ENCODE measurements at regions not wholly inside any gene's neighbourhood (a gene's known extent, or its start where the extent isn't known, plus 50 kb on each side); places are given as distances from the start of the nearest gene placed in this dataset.

DNA sequence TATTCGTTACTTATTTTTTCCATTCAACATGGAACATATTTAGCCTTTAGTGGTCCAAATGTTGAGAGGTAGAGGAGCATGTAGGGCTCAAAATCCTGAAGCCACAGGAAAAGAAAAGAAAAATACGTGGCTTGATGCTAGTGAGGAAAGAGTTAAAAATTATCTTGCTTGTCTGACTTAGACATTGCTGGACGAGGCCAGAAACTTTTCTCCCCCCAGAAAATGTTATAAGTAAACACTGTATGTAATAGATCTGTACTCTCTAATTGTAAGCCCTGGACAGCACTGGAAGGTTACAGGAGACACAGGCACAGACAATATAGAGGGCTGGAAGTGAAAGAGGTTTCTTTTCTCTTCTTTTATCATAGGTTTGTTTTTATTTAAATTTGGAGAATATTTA lies 165.6 kb downstream of the ZFP64 start:
- no peak for DNase-seq (ENCODE audit: low read depth)
- no peak overlapping the region for H3K4me3 ChIP-seq (ENCODE audit: low read depth, low read length)
- TF ChIP-seq, protein P1, sequence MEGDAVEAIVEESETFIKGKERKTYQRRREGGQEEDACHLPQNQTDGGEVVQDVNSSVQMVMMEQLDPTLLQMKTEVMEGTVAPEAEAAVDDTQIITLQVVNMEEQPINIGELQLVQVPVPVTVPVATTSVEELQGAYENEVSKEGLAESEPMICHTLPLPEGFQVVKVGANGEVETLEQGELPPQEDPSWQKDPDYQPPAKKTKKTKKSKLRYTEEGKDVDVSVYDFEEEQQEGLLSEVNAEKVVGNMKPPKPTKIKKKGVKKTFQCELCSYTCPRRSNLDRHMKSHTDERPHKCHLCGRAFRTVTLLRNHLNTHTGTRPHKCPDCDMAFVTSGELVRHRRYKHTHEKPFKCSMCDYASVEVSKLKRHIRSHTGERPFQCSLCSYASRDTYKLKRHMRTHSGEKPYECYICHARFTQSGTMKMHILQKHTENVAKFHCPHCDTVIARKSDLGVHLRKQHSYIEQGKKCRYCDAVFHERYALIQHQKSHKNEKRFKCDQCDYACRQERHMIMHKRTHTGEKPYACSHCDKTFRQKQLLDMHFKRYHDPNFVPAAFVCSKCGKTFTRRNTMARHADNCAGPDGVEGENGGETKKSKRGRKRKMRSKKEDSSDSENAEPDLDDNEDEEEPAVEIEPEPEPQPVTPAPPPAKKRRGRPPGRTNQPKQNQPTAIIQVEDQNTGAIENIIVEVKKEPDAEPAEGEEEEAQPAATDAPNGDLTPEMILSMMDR (IDR thresholded peaks at IDR 0.05; ENCODE audit: low read depth, low read length, missing control alignments) = no peak

DNA sequence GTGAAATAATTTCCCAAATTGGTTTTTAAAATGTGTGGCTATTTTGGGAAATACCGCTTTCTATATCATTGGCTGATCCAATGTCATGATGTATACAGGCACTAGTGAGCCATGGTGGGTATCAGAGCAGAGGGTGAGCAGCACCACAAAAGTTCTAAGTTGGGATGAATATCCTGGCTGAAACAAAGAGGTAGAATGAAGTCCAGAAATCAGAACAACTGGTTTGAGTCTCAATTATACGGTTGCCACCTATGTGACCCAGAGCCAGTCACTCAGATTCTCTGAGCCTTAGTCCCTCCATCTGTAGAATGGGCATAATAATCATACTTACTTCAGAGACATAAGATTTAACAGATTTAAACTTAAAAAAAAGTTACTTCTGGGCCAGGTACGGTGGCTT lies 172.3 kb downstream of the ZFP64 start:
- DNase-seq (ENCODE audit: low read depth) = no peak
- no peak overlapping the region for H3K4me3 ChIP-seq (ENCODE audit: low read depth, low read length)
- TF ChIP-seq, protein P1 (IDR thresholded peaks at IDR 0.05; ENCODE audit: low read depth, low read length, missing control alignments) = no peak

DNA sequence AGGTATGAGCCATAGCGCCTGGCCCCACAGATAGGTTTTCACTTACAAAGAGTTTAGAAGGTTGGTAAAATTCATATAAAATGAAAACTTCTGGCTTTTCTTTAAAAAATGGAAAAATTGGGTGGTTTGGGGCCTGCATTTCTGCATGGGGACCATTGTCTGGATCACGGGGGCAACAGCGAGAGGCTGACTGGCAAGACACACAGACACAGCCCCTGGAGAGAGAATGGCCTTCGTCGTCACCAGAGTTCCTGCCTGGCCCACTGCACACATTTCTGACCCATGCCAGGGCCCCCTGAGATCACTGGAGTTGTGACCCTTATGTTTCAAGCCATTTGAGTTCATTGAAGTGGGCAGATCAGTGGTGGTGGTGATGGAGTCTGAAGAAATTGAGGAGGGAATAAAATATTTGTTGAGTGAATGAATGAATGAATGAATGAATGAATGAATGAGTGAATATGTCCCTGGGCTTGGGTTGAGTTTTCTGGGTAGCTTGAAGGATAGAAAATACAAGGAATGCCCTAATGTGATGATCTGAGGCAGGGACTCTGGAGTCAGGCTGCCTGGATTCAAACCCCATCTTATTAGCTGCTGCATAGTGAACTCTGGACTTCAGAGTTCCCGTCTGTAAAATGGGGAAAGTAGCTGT lies 173.8 kb downstream of the ZFP64 start:
- TF ChIP-seq, protein P1 (IDR thresholded peaks at IDR 0.05; ENCODE audit: low read depth, low read length, missing control alignments) = no peak
- DNase-seq (ENCODE audit: low read depth) = no peak
- H3K4me3 ChIP-seq (ENCODE audit: low read depth, low read length) = no peak overlapping the region

DNA sequence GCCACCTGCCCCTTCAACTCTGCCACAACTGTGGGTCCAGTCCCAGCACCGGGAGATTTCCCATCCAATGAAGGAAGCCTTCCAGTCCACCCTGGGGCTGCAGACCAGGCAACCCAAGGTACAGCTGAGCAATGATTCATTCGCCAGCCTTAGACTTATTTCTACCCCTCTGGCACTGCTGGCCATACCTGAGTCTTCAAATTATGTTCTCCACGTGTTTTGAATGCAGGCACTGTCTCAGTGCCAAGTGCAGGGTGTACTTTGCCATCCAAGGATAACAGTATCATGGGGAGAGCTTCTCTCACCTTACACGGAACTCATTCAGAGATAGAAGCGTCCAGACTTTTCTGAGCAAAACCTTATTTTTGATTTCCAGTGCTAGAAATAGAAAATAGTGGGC lies 175.6 kb downstream of the ZFP64 start:
- TF ChIP-seq, protein P1 (IDR thresholded peaks at IDR 0.05; ENCODE audit: low read depth, low read length, missing control alignments) = no peak

DNA sequence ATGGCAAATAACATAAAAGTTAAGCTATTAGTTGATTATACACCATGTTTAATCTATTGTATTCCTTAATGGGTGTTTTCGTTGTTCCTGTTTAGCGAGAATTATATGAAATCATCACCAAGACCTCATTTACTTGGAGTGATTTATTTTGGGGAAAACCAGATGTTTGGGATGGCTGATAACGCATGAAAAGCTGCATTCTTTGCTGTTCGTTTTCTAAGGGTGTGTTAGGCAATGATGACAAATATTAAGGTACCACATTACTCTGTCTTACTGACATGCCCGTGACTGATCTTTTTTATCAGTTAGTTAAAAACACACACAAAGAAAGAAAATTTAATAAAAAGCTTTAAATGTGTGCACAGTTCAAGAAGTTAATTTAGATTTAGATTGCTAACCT lies 176.4 kb downstream of the ZFP64 start:
- no peak for DNase-seq (ENCODE audit: low read depth)
- TF ChIP-seq, protein P1 (IDR thresholded peaks at IDR 0.05; ENCODE audit: low read depth, low read length, missing control alignments) = no peak
- no peak overlapping the region for H3K4me3 ChIP-seq (ENCODE audit: low read depth, low read length)

More for the DNA sequence above, 175.6 kb downstream of the ZFP64 start:
- no peak for DNase-seq (ENCODE audit: low read depth)
- H3K4me3 ChIP-seq (ENCODE audit: low read depth, low read length) = no peak overlapping the region

DNA sequence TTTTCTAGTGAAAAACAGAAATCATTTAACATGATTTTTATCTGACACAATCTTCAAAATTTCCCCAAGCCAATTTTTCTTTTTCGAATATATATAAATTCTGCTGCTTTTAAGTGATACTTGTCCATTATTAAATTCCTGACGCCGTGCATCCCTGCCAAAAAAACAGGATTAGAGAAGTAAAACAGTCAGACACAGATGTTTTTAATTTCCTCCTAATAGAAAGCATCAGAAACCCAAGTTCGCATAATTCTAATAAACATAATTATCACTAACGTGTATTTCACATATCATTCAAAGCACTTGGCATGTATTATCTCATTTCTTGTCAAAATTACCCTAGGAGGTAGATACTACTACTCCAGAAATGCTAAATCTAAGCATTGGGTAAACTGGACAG lies 179.5 kb downstream of the ZFP64 start:
- no peak for DNase-seq (ENCODE audit: low read depth)
- no peak overlapping the region for H3K4me3 ChIP-seq (ENCODE audit: low read depth, low read length)
- TF ChIP-seq, protein P1 (IDR thresholded peaks at IDR 0.05; ENCODE audit: low read depth, low read length, missing control alignments) = no peak

DNA sequence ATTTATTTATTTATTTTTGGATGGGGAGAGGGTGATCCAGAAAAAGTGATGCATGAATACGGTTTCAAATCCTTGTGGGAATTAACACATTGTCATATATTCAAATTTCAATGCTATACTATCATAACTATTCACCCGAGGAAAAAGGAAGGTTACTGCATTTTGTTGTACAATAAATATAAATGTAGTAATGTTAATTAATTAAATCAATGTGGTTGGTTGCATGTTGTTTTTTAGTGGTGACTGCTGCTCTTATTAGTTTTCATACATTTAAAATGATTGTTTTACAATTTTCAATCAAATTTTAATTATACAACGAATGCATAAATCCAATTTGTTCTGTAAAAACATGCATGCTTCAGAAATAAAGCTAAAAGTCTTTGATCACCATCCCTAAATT lies 180.5 kb downstream of the ZFP64 start:
- no peak overlapping the region for H3K4me3 ChIP-seq (ENCODE audit: low read depth, low read length)
- TF ChIP-seq, protein P1 (IDR thresholded peaks at IDR 0.05; ENCODE audit: low read depth, low read length, missing control alignments) = no peak

More for the DNA sequence above, 180.5 kb downstream of the ZFP64 start:
- no peak for DNase-seq (ENCODE audit: low read depth)
